GM12865 (cell line): ENCODE measurements at regions not wholly inside any gene's neighbourhood (a gene's known extent, or its start where the extent isn't known, plus 50 kb on each side); places are given as distances from the start of the nearest gene placed in this dataset.
"Not testable (repeated sequence)": the region's sequence is repeated elsewhere in the genome, so short reads cannot be mapped to it uniquely, and the experiment has no call there.

Source experiments
- DNase-seq: peaks from one replicate; pipeline ENCODE4 v3.0.0; 2010; ENCODE audit warnings: low read depth
- H3K4me3 ChIP-seq: 2 replicates; pipeline ENCODE4 v1.5.1; 2011; ENCODE audit warnings: mild to moderate bottlenecking, low read depth, low read length, control low read depth
- TF ChIP-seq, protein P1 (sequence below): IDR thresholded peaks from 2 replicates; pipeline ENCODE4 v1.5.1; 2011; ENCODE audit warnings: low read length, control low read depth, low read depth, inconsistent platforms; ENCODE audit not compliant: insufficient read depth; ENCODE audit errors: missing control alignments

DNA sequence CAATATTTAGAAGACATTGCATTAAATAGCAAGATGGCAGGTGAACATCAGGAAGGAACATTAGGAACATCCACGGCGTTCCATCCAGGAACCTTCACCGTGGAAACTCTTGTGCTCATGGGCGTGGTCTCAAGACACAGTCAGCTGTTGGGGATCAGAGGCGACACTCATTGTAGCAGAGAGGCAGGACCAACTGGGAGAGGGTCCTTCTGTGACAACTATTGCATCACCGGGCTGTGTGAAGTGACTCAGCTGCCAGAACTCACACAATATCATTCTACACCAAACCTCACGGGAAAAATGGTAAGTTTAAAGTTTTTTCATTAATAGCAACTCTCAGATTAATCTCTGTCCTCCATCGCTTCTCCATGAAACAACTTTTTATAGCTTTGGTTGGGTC is 334.8 kb upstream of the SULF2 start:
- no peak for DNase-seq
- H3K4me3 ChIP-seq, result no peak overlapping the region
- TF ChIP-seq, protein P1, sequence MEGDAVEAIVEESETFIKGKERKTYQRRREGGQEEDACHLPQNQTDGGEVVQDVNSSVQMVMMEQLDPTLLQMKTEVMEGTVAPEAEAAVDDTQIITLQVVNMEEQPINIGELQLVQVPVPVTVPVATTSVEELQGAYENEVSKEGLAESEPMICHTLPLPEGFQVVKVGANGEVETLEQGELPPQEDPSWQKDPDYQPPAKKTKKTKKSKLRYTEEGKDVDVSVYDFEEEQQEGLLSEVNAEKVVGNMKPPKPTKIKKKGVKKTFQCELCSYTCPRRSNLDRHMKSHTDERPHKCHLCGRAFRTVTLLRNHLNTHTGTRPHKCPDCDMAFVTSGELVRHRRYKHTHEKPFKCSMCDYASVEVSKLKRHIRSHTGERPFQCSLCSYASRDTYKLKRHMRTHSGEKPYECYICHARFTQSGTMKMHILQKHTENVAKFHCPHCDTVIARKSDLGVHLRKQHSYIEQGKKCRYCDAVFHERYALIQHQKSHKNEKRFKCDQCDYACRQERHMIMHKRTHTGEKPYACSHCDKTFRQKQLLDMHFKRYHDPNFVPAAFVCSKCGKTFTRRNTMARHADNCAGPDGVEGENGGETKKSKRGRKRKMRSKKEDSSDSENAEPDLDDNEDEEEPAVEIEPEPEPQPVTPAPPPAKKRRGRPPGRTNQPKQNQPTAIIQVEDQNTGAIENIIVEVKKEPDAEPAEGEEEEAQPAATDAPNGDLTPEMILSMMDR, result no peak

DNA sequence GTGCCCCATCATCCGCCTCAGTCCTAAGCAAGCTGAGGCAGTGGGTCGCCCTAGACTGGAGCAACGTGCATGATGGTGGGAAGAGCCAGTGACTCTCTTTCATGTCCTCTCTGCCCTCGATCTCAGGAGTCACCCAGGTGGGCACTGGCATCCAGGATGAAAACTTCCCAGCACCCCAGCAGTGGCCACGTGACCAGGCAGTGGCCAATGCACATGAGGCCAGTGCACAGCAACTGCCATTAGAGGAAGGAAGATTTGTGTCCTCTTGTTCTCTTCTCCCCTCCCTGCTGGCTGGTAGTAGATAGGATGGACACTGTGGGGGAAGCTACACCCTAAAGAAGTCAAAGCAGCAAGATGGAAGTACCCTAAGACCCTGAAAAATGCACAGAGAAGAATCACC is 334.1 kb upstream of the SULF2 start:
- not testable (repeated sequence) for H3K4me3 ChIP-seq, DNase-seq

DNA sequence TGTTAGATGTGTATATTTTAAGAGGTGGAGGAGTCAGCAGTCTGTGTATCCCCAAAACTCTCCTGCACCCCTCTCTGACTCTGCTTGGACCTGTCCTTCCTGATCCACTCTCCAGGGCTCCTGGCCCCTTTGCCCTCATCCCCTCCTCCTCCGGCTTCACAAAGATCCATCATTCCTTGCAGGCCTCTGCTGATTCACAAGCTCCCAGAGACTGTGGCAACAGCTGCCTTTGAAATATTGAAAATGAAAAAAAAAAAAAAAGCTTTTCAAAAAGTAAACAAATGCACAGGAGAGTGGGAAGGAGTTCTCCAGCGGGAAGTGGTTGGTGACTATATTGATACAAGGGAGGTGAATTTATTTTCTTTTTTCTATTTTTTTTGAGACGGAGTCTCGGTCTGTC is 330.2 kb upstream of the SULF2 start:
- TF ChIP-seq, protein P1, result no peak
- H3K4me3 ChIP-seq, result no peak overlapping the region
- DNase-seq, result no peak

DNA sequence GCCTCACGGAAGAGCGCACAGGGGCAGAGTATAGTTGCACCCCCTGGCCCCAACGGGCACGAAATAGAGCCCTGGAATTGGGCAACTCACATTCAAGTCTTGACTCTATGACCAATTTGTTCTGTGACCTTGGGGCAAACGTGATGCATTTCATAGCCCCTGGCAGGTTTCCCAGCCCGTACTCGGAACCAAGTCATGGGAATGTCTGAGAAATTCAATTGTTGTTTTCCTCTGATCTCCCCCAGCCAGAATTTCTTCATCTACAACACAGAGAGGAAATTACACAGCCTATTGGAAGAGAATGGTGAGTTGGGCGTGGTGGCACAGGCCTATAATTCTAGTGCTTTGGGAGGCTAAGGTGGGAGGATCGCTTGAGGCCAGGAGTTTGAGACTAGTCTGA is 322.3 kb upstream of the SULF2 start:
- no peak overlapping the region for H3K4me3 ChIP-seq
- TF ChIP-seq, protein P1, result no peak
- no peak for DNase-seq

DNA sequence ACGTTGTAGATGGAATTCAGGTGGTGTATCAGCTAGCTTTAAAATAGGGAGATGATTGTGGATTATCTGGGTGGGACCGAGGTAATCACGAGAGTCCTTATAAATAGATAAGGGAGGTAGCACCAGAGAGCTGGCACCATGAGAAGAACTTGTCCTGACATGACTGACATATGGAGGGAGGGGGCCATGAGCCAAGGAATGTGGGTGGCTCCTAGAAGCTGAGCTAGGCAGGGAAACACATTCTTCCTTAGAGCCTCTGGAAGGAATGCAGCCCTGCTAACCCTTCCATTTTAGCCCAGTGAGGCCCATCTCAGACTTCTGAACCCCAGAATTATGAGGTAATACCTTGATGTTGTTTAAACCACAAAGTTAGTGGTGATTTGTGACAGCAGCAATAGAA is 321.1 kb upstream of the SULF2 start:
- no peak for DNase-seq
- no peak overlapping the region for H3K4me3 ChIP-seq
- TF ChIP-seq, protein P1, result no peak

DNA sequence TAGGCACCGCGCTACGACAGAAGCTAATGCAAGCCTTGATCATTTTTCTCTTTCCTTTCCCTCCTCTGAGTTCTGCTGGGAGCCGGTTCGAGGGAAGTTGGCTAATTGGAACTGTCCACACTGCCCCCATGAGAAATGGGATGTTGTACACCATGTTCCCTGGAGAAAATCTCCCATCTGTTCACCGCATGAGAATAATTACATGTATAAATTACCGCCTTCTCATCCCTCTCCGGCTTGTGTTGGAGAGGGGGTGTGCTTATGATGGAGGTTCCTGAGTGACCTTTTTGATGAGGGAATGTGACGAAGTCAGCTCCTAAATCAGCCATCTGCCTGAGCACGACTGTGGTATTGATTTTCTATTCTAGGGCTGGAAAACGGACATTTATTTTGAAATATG is 320.2 kb upstream of the SULF2 start:
- TF ChIP-seq, protein P1, result no peak
- DNase-seq, result no peak
- H3K4me3 ChIP-seq, result no peak overlapping the region

DNA sequence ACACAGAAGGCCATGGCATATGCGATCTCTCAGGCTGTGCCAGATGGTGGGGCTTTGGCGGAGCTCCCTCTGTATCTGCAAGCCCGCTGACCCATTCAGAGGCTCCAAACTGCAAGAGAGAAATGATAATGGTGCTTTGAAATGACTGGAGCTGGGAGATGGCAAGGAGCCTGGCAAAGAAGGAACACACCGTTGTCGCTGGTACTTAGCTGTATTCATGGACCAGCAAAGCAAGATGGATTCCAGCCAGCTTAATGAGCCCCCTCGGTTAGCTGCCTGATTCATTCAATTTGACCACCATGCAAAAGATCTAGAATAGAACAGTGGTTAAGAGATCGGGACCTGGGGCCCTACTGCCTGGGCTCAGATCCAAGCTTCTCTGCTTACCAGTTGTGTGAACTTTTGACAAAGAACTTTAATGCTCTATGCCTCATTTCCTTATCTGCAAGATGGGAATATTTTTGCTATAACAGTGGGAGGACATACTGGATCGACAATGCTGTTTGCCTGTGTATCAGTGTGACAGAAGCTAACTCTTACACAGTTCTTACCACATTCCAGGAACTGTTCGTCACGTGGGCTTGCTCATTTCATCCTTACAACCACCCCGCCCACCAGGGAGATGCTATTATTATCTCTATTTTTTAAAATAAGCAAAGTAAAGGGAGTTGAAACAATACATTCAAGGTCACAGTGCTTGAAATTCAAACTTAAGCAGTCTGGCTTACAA is 317.8 kb upstream of the SULF2 start:
- H3K4me3 ChIP-seq, result no peak overlapping the region
- DNase-seq, result no peak
- TF ChIP-seq, protein P1, result no peak
